ENCODE measurements at regions not wholly inside any gene's neighbourhood (a gene's known extent, or its start where the extent isn't known, plus 50 kb on each side); places are given as distances from the start of the nearest gene placed in this dataset.

GRCh38 chr1:96509339-96509738 is 212.2 kb upstream of the PTBP2 start:
- Histone ChIP-seq H3K4me1 (ENCODE audit: insufficient read depth) (no peaks in the 10 kb centered on the region), H3K4me3 (no peak overlapping the region), H3K27ac (no peak overlapping the region), H3K36me3 (no peaks in the 10 kb centered on the region), H3K9me3 (no peaks in the 10 kb centered on the region), H3K27me3 (no peaks in the 10 kb centered on the region)
- intact Hi-C loops (cut with DNase I) = no loop called here
- TF ChIP-seq EP300 (IDR thresholded peaks at IDR 0.05) = no peak
- no peak for TF ChIP-seq POLR2A (IDR thresholded peaks at IDR 0.05)
- no peak for TF ChIP-seq CTCF (IDR thresholded peaks at IDR 0.05)
- no peak for DNase-seq
- WGBS, 3 donors = 94 to 96% (median 94%) methylated on average over 1 of the region's 1 CpG

- intact Hi-C loops (cut with DNase I) = no loop called here
- H3K4me3 ChIP-seq = no peak overlapping the region
- no peak overlapping the region for H3K27ac ChIP-seq
- DNase-seq = no peak
- H3K27me3 ChIP-seq = no peaks in the 10 kb centered on the region
- no peaks in the 10 kb centered on the region for H3K36me3 ChIP-seq
- no peak for TF ChIP-seq EP300 (IDR thresholded peaks at IDR 0.05)
- TF ChIP-seq CTCF (IDR thresholded peaks at IDR 0.05) = no peak
- TF ChIP-seq POLR2A (IDR thresholded peaks at IDR 0.05) = no peak
- WGBS, 3 donors = 81 to 95% (median 85%) methylated on average over 2 of the region's 2 CpGs
- H3K9me3 ChIP-seq = no peaks in the 10 kb centered on the region
- no peaks in the 10 kb centered on the region for H3K4me1 ChIP-seq (ENCODE audit: insufficient read depth)
Observed at GRCh38 chr1:96509951-96510350, 211.6 kb upstream of the PTBP2 start.

GRCh38 chr1:96510391-96510790 is 211.2 kb upstream of the PTBP2 start:
- 56 to 65% (median 65%) methylated on average over 3 of the region's 3 CpGs for WGBS, 3 donors
- Histone ChIP-seq H3K36me3 (no peaks in the 10 kb centered on the region), H3K9me3 (no peaks in the 10 kb centered on the region), H3K27ac (no peak overlapping the region), H3K27me3 (no peaks in the 10 kb centered on the region), H3K4me1 (ENCODE audit: insufficient read depth) (no peaks in the 10 kb centered on the region), H3K4me3 (no peak overlapping the region)
- no peak for DNase-seq
- intact Hi-C loops (cut with DNase I) = no loop called here
- TF ChIP-seq EP300 (IDR thresholded peaks at IDR 0.05) (no peak), POLR2A (IDR thresholded peaks at IDR 0.05) (no peak), CTCF (IDR thresholded peaks at IDR 0.05) (no peak)

GRCh38 chr1:96510911-96511310 is 210.7 kb upstream of the PTBP2 start:
- H3K27me3 ChIP-seq = no peaks in the 10 kb centered on the region
- WGBS, 3 donors = 77 to 85% (median 83%) methylated on average over 3 of the region's 3 CpGs
- no peak for DNase-seq
- intact Hi-C loops (cut with DNase I) = no loop called here
- TF ChIP-seq CTCF (IDR thresholded peaks at IDR 0.05) (no peak), EP300 (IDR thresholded peaks at IDR 0.05) (no peak), POLR2A (IDR thresholded peaks at IDR 0.05) (no peak)
- H3K27ac ChIP-seq = no peak overlapping the region
- no peak overlapping the region for H3K4me3 ChIP-seq
- H3K4me1 ChIP-seq (ENCODE audit: insufficient read depth) = no peaks in the 10 kb centered on the region
- H3K9me3 ChIP-seq = no peaks in the 10 kb centered on the region
- H3K36me3 ChIP-seq = no peaks in the 10 kb centered on the region

GRCh38 chr1:96513136-96513535 is 208.4 kb upstream of the PTBP2 start:
- H3K9me3 ChIP-seq = no peaks in the 10 kb centered on the region
- H3K27me3 ChIP-seq = no peaks in the 10 kb centered on the region
- H3K4me3 ChIP-seq = no peak overlapping the region
- H3K36me3 ChIP-seq = no peaks in the 10 kb centered on the region
- H3K4me1 ChIP-seq (ENCODE audit: insufficient read depth) = no peaks in the 10 kb centered on the region
- no peak for TF ChIP-seq POLR2A (IDR thresholded peaks at IDR 0.05)
- no peak for TF ChIP-seq EP300 (IDR thresholded peaks at IDR 0.05)
- TF ChIP-seq CTCF (IDR thresholded peaks at IDR 0.05) = no peak
- intact Hi-C loops (cut with DNase I) = no loop called here
- DNase-seq = no peak
- H3K27ac ChIP-seq = no peak overlapping the region
- WGBS, 3 donors = 38 to 72% (median 63%) methylated on average over 1 of the region's 1 CpG
